Retinal pigment epithelial cell (primary cell): ENCODE measurements at regions not wholly inside any gene's neighbourhood (a gene's known extent, or its start where the extent isn't known, plus 50 kb on each side); places are given as distances from the start of the nearest gene placed in this dataset.

Experiments
- DNase-seq: peaks from one replicate; pipeline ENCODE4 v3.0.0-alpha.2; 2010; ENCODE audit warnings: low read depth
- H3K4me3 ChIP-seq: 2 replicates; pipeline ENCODE4 v1.5.1; 2011; ENCODE audit warnings: mild to moderate bottlenecking, low read length, control low read depth, moderate library complexity
- CTCF ChIP-seq: conservative IDR thresholded peaks from 2 replicates; pipeline ENCODE4 v1.5.1; 2011; ENCODE audit warnings: low read depth, low read length, control low read depth, inconsistent platforms

GRCh38 chr3:101998256-101998926 is 149.1 kb downstream of the NFKBIZ start:
- DNase-seq: no peak
- TF ChIP-seq CTCF: no peak
- H3K4me3 ChIP-seq: no peak overlapping the region

GRCh38 chr3:101999177-101999779 is 150.0 kb downstream of the NFKBIZ start:
- DNase-seq: no peak
- no peak overlapping the region for H3K4me3 ChIP-seq
- TF ChIP-seq CTCF: no peak

GRCh38 chr3:102000620-102001209 is 151.4 kb downstream of the NFKBIZ start:
- no peak overlapping the region for H3K4me3 ChIP-seq
- TF ChIP-seq CTCF: no peak
- no peak for DNase-seq

GRCh38 chr3:102002056-102002455 is 152.7 kb downstream of the NFKBIZ start:
- no peak overlapping the region for H3K4me3 ChIP-seq
- no peak for DNase-seq
- no peak for TF ChIP-seq CTCF

- no peak overlapping the region for H3K4me3 ChIP-seq
- no peak for TF ChIP-seq CTCF
- DNase-seq: no peak
These were observed 155.2 kb downstream of the NFKBIZ start for GRCh38 chr3:102004561-102004960.

GRCh38 chr3:102005551-102005950 is 156.2 kb downstream of the NFKBIZ start:
- no peak for DNase-seq
- no peak overlapping the region for H3K4me3 ChIP-seq
- no peak for TF ChIP-seq CTCF
